ENCODE measurements at regions not wholly inside any gene's neighbourhood (a gene's known extent, or its start where the extent isn't known, plus 50 kb on each side); places are given as distances from the start of the nearest gene placed in this dataset.
"Not testable (repeated sequence)": the region's sequence is repeated elsewhere in the genome, so short reads cannot be mapped to it uniquely, and the experiment has no call there.

GRCh38 chr4:12472087-12472486 is 1012.1 kb downstream of the RAB28 start:
- intact Hi-C loops (cut with DNase I; ENCODE audit: low total_unique reads), result no loop called here
- in situ Hi-C loops (cut with MboI; ENCODE audit: low pct_ligation_motif_present in 1 of 4, low pct_unique_long_range_greater_than_20kb in 1 of 4, low sequenced_read_pairs in 3 of 4), result no loop called here
- no peaks in the 10 kb centered on the region for H3K9me3 ChIP-seq
- H3K27ac ChIP-seq, result peak overlapping the region; percentile 62 to 83 (median 68)
- H3K4me1 ChIP-seq, result peaks cover 0 to 23% (median 4%) of the 10 kb centered on the region in 4 donors
- DNase-seq, result peak; percentile 60
- H3K4me3 ChIP-seq, result no peak overlapping the region
- WGBS, 2 donors (ENCODE audit: low coverage in 1 of 2), result 60 to 100% methylated on average over 1 to 2 of the region's 2 CpGs
- H3K36me3 ChIP-seq, result no peaks in the 10 kb centered on the region
- H3K27me3 ChIP-seq, result no peaks in the 10 kb centered on the region
- TF ChIP-seq POLR2AphosphoS5 (IDR thresholded peaks at IDR 0.05) (peak in 1 of 3 donors; percentile 33), CTCF (IDR thresholded peaks at IDR 0.05) (no peak)

- no peaks in the 10 kb centered on the region for H3K27me3 ChIP-seq
- peak overlapping the region; percentile 62 to 83 (median 68) for H3K27ac ChIP-seq
- H3K4me3 ChIP-seq, result no peak overlapping the region
- H3K4me1 ChIP-seq, result peaks cover 0 to 23% (median 4%) of the 10 kb centered on the region in 4 donors
- 28 to 32% methylated on average over 2 of the region's 2 CpGs for WGBS, 2 donors (ENCODE audit: low coverage in 1 of 2)
- in situ Hi-C loops (cut with MboI; ENCODE audit: low pct_ligation_motif_present in 1 of 4, low pct_unique_long_range_greater_than_20kb in 1 of 4, low sequenced_read_pairs in 3 of 4), result no loop called here
- TF ChIP-seq POLR2A (IDR thresholded peaks at IDR 0.05), result no peak
- H3K9me3 ChIP-seq, result no peaks in the 10 kb centered on the region
- no peaks in the 10 kb centered on the region for H3K36me3 ChIP-seq
- intact Hi-C loops (cut with DNase I; ENCODE audit: low total_unique reads), result no loop called here
- no peak for DNase-seq
These were observed 1012.9 kb downstream of the RAB28 start for GRCh38 chr4:12471193-12471592.

GRCh38 chr4:12461576-12461975 is 1022.6 kb downstream of the RAB28 start:
- DNase-seq; intact Hi-C loops (cut with DNase I; ENCODE audit: low total_unique reads); H3K27ac ChIP-seq; H3K36me3 ChIP-seq; in situ Hi-C loops (cut with MboI; ENCODE audit: low pct_ligation_motif_present in 1 of 4, low pct_unique_long_range_greater_than_20kb in 1 of 4, low sequenced_read_pairs in 3 of 4); H3K4me3 ChIP-seq; H3K4me1 ChIP-seq; H3K27me3 ChIP-seq; H3K9me3 ChIP-seq: not testable (repeated sequence)
- WGBS, 2 donors (ENCODE audit: low coverage in 1 of 2), result 60 to 62% methylated on average over 1 to 4 of the region's 5 CpGs

GRCh38 chr4:12459126-12459525 is 1025.0 kb downstream of the RAB28 start:
- Histone ChIP-seq H3K4me1 (no peaks in the 10 kb centered on the region), H3K36me3 (no peaks in the 10 kb centered on the region), H3K27ac (no peak overlapping the region), H3K27me3 (no peaks in the 10 kb centered on the region), H3K4me3 (no peak overlapping the region), H3K9me3 (no peaks in the 10 kb centered on the region)
- in situ Hi-C loops (cut with MboI; ENCODE audit: low pct_ligation_motif_present in 1 of 4, low pct_unique_long_range_greater_than_20kb in 1 of 4, low sequenced_read_pairs in 3 of 4), result no loop called here
- no peak for TF ChIP-seq POLR2AphosphoS5 (IDR thresholded peaks at IDR 0.05)
- TF ChIP-seq CTCF (IDR thresholded peaks at IDR 0.05), result no peak
- no peak for TF ChIP-seq EP300 (IDR thresholded peaks at IDR 0.05; ENCODE audit: low read depth)
- no peak for TF ChIP-seq POLR2A (IDR thresholded peaks at IDR 0.05)
- 76 to 100% methylated on average over 3 of the region's 3 CpGs for WGBS, 2 donors (ENCODE audit: low coverage in 1 of 2)
- intact Hi-C loops (cut with DNase I; ENCODE audit: low total_unique reads), result no loop called here
- DNase-seq, result no peak

- H3K36me3 ChIP-seq, result no peaks in the 10 kb centered on the region
- TF ChIP-seq POLR2A (IDR thresholded peaks at IDR 0.05) (no peak), POLR2AphosphoS5 (IDR thresholded peaks at IDR 0.05) (no peak), CTCF (IDR thresholded peaks at IDR 0.05) (no peak), EP300 (IDR thresholded peaks at IDR 0.05; ENCODE audit: low read depth) (no peak)
- H3K27ac ChIP-seq, result no peak overlapping the region
- H3K4me1 ChIP-seq, result no peaks in the 10 kb centered on the region
- no peak overlapping the region for H3K4me3 ChIP-seq
- no peaks in the 10 kb centered on the region for H3K27me3 ChIP-seq
- in situ Hi-C loops (cut with MboI; ENCODE audit: low pct_ligation_motif_present in 1 of 4, low pct_unique_long_range_greater_than_20kb in 1 of 4, low sequenced_read_pairs in 3 of 4) (no loop called here), intact Hi-C loops (cut with DNase I; ENCODE audit: low total_unique reads) (no loop called here)
- DNase-seq, result no peak
- 77 to 100% methylated on average over 1 to 2 of the region's 2 CpGs for WGBS, 2 donors (ENCODE audit: low coverage in 1 of 2)
- no peaks in the 10 kb centered on the region for H3K9me3 ChIP-seq
These were observed 1025.5 kb downstream of the RAB28 start for GRCh38 chr4:12458621-12459020.

Data from transverse colon (tissue), 4 donors.